HG02610 (cell line): ENCODE measurements at regions not wholly inside any gene's neighbourhood (a gene's known extent, or its start where the extent isn't known, plus 50 kb on each side); places are given as distances from the start of the nearest gene placed in this dataset.
"Not testable (repeated sequence)": the region's sequence is repeated elsewhere in the genome, so short reads cannot be mapped to it uniquely, and the experiment has no call there.

ENCODE experiments used
- ATAC-seq: cut with Tn5 transposase; IDR thresholded peaks from one replicate; pipeline ENCODE4 v1.9.1; 2021; ENCODE audit warnings: mild to moderate bottlenecking, moderate library complexity; ENCODE audit not compliant: unreplicated experiment

- ATAC-seq = no peak
Observed at GRCh38 chr15:87727073-87727472, 529.5 kb downstream of the NTRK3 start.

DNA sequence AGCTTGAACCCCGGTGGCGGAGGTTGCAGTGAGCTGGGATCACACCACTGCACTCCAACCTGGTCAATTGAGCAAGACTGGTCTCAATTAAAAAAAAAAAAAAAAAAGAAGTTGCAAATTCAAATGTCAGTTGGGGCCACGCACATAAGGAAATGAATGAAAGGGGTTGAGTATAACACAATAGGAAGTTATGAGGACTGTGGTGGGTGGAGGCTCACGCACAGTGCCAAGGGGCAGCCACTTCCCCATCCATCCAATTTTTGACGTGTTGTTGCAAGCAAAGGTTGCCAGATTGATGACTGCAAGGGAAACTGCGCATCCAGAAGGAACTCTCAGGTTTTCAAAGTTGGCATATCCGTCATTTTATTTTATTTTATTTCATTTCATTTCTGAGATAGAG is 532.2 kb downstream of the NTRK3 start:
- ATAC-seq = no peak

DNA sequence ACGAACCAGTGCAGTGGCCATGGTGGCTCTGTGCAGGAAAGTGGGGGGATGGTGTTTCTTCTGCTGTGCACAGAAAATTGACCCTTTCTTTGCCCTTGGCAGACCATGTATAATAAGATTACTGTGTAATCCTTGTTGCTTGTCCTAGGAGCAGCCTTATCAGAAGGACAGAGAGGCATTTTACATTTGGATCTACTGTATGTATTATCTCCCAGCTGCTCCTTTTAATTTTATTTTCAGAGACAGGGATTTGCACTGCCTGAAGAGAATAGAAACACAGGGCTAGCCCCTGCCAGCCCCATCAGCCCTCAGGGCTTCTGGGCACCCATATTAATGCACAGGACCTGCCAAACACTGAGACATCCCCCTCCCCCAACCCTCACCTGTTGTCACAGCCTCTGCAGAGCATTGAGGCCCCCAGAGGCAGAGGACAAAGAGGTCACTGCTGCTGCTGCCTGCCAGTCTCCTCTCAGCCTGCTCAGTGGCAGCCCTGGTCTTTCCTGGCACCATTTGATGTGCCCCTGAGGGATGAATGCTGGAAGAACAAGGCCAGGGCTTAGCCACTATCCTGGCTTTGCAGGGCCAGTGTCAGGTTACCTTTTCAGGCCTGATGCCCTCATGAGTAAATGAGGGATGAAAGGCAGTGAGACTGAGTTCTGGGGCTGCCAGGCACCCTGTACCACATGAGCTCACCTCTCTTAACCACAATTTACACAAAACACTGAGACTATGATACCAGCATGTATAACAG is 533.4 kb downstream of the NTRK3 start:
- no peak for ATAC-seq

DNA sequence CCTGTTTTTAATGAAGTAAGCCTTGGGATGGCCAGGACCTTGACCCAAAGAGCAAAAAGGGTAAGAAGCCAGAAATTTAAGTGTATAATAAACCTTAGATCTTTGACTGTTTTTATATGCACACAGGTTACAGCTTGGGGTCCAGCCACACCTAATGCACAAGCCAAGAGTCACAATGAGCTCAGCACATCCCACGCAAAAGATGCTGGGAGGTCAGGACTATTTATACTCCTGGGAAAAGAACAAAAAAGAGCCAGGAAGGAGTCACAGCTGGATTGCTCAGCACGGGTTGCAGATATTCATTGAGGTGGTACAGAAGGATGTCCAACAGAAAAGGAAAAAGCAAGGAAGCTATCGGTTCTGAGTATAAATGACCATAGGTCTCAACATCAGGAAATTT is 536.3 kb downstream of the NTRK3 start:
- no peak for ATAC-seq

GRCh38 chr15:87716422-87716821 is 540.1 kb downstream of the NTRK3 start:
- ATAC-seq = no peak

- no peak for ATAC-seq
Observed at GRCh38 chr15:87715252-87715651, 541.3 kb downstream of the NTRK3 start.

- peak; percentile 52 for ATAC-seq
Observed at GRCh38 chr15:87713475-87713879, 543.1 kb downstream of the NTRK3 start.

GRCh38 chr15:87712211-87712610 is 544.3 kb downstream of the NTRK3 start:
- ATAC-seq = no peak

DNA sequence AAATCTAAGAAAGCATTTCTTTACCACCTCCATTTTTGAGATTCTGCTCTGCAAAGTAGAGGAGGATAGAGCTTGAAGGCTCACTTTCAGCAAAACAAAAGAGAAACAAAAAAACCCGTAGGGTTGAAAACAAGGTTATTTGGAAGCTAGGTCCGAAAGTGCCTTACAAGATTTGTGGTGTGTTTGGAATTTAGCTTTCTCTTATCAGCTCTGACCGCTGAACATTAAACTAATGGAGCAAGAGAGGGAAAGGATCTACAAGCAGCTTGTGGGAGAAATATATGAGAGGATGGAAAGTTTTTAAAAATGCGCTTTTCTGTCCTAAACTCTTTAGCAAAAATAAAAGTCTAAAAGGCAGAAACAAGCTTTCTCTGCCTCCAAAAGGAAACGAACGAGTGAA is 545.5 kb downstream of the NTRK3 start:
- ATAC-seq = no peak

DNA sequence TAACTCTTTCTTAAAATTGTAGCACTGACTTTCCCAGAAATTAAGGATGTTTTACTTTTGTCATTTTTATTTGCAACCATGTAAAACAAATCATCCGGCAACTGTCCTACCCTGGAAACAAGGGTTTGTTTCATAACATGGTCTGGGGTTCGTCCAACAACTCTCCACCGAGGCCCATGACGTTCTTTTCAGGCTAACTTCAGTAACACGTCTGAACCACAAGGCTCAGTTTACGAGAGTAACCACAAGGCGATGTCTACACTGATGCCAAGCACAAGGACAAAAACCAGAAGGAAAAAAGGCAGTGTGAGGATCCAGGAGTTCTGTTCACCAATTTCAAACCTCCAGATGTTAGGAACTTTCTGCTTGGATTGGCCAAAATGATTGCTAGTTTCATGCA is 546.1 kb downstream of the NTRK3 start:
- ATAC-seq = no peak

DNA sequence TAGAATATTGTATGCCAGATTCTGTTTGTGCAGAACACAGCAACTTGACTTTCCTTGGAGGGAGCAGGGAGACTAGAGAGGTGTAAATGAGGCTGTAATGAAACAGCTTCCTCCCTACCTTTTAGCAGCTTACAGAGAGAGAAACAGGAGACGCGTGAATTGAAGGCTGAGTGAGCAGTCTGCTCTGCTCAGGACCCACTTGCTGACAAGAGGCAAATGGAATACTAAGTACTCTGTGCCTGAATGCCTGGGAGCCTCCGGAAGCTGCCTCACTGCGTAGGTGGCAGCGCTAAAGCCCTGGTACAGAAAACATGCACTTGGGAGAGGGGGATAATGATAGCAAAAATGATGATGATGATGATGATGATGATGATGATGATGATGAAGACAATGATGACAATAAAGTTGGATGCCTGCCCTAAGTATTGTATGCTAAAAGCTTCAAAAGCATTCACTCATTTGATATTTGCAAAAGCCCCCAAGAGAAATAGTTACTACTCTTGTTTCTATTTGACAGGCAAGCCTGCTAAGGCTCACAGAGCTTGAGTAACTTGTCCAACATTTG is 548.9 kb downstream of the NTRK3 start:
- ATAC-seq = no peak

DNA sequence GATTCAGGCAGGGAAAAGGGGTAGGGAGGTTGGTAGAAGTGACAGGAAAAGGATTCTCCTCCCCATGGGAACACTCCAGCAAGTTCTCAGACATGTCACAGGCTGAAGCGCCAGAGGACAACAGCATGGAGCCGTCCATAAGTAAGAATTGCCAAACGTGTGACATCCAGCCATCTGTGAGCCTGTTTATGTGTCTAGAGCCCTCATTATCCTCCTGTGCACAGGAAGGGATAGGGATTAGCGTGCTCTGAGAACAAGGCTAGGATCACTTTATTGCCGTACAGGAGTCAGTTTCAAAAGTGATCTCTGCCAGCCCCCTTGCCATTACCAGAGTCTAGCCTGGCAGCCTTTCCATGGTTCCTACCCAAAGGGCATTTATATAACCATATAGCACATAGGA is 549.5 kb downstream of the NTRK3 start:
- ATAC-seq = no peak

GRCh38 chr15:87706001-87706400 is 550.5 kb downstream of the NTRK3 start:
- ATAC-seq = no peak

- no peak for ATAC-seq
Observed at GRCh38 chr15:87704276-87704675, 552.3 kb downstream of the NTRK3 start.

- no peak for ATAC-seq
Observed at GRCh38 chr15:87703327-87704111, 553.0 kb downstream of the NTRK3 start.

DNA sequence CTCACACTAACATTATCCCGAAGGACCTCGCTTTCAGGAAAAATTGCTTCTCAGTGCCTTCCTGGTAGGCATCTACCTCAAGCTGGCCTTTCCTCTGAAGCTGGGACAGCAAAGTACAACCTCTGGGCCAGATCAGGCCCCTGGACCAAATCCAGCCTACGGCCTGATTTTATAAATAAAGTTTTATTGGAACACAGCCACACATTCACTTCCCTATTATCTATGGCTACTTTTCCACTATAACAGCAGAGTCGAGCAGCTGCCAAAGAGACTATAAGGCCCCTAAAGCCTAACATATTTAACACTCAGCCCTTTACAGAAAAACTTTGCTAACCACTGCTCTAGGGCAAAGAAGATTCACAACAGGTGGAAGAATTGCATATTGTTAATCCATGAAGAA is 554.3 kb downstream of the NTRK3 start:
- ATAC-seq = no peak

GRCh38 chr15:87698467-87698866 is 558.1 kb downstream of the NTRK3 start:
- ATAC-seq = not testable (repeated sequence)

DNA sequence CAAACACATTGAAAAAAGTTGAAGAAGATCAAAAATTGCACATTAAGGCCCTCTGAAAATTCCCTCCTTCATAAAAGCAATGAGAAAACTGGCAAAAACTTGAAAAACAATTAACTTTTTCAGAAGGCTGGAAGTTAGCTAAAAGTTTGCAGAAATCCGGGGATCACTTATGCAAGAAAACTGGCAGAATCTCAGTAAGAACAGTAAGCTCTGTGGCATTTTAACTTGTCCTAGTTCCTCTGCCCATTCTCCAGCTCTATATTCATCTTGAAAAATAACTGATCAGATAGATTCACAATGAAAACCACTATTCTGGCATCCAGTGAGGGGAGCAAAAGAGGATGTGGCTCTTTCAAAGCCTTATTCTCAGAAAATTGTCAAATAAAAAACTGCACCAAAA is 566.8 kb downstream of the NTRK3 start:
- no peak for ATAC-seq

DNA sequence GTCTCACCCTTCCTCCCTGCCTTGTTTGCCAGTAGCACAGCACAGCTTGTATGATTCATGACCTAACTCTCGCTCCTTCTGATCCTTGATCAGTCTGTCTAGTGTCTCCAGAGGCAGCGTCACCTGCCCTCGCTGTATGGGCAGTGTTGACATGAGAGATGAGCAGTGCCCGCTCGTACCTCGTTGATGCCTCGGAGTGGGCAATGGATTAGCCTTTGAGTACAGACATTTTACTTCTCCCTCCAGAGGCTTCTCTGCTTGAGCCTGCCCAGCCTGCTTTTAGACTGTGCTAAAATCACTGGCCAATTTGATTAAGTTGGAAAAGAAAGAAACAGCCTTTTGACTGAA is 569.0 kb downstream of the NTRK3 start:
- ATAC-seq = no peak

GRCh38 chr15:87686841-87687522 is 569.6 kb downstream of the NTRK3 start:
- no peak for ATAC-seq

DNA sequence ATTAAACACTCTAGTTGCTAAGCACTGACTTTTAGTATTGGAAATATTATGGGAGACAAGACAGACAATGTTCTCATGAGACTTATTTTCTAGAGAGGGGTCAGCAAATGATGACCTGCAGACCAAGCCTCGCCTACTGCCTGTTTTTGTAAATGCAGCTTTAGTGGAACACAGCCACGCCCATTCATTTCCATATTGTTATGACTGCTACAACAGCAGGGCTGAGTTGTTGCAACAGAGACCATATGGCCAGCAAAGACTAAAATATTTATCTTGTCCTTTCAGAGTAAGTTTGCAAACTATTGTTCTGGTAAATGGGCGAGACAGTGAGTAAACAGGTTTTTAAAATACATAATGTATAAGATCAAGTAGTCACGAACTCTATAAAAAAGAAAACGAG is 570.2 kb downstream of the NTRK3 start:
- no peak for ATAC-seq

DNA sequence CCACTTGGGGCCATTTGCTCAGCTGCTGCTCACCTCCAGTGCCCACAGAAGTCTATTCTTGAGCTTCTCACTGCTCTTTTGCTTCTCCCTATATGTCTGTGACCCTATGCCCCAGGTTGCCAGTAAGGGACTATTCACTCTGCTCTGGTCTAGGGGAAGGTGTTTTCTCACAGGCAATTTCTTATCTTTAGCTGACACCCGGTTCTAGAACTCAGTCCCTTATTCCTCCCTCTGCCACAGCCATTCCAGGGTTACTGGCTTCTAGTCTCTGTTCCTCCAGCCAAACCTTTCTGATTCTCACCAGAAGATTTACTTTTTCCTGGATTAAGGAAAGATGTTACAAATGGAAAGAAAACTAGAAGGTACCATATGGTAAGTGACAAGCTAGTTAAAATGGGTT is 574.0 kb downstream of the NTRK3 start:
- ATAC-seq = no peak
